Neural progenitor cell (in vitro differentiated cells): ENCODE measurements at regions not wholly inside any gene's neighbourhood (a gene's known extent, or its start where the extent isn't known, plus 50 kb on each side); places are given as distances from the start of the nearest gene placed in this dataset.

Experiments used
- DNase-seq: peaks from one replicate; pipeline ENCODE4 v3.0.0-alpha.2; 2016; ENCODE audit warnings: low spot score
- H2AFZ ChIP-seq: fragments of 200-600 bp; sonication (generic); replicated peaks from 2 replicates; pipeline ENCODE4 v1.6.1; 2016; ENCODE audit warnings: antibody characterized with exemption
- H3F3A ChIP-seq: fragments of 200-600 bp; sonication (generic); 2 replicates; pipeline ENCODE4 v1.6.1; 2016; ENCODE audit warnings: antibody characterized with exemption, low read depth
- H3K27ac ChIP-seq: fragments of 200-600 bp; sonication (generic); 2 replicates; pipeline ENCODE4 v1.5.1; 2016; ENCODE audit warnings: mild to moderate bottlenecking
- H3K27me3 ChIP-seq: fragments of 200-600 bp; sonication (generic); 2 replicates; pipeline ENCODE4 v1.6.1; 2016; ENCODE audit warnings: mild to moderate bottlenecking, moderate library complexity
- H3K36me3 ChIP-seq: fragments of 200-600 bp; sonication (generic); 2 replicates; pipeline ENCODE4 v1.5.1; 2016
- H3K4me1 ChIP-seq: fragments of 200-600 bp; sonication (generic); 2 replicates; pipeline ENCODE4 v1.6.1; 2016; ENCODE audit warnings: mixed run types
- H3K4me2 ChIP-seq: fragments of 200-600 bp; sonication (generic); 2 replicates; pipeline ENCODE4 v1.6.1; 2016
- H3K4me3 ChIP-seq: fragments of 200-600 bp; sonication (generic); 2 replicates; pipeline ENCODE4 v1.5.1; 2016
- H3K79me2 ChIP-seq: fragments of 200-600 bp; sonication (generic); 2 replicates; pipeline ENCODE4 v1.6.1; 2016; ENCODE audit warnings: low read depth
- H3K9ac ChIP-seq: fragments of 200-600 bp; sonication (generic); 2 replicates; pipeline ENCODE4 v1.6.1; 2016
- H3K9me3 ChIP-seq: fragments of 200-600 bp; sonication (generic); 2 replicates; pipeline ENCODE4 v1.5.1; 2016; ENCODE audit warnings: low read depth
- H4K20me1 ChIP-seq: fragments of 200-600 bp; sonication (generic); 2 replicates; pipeline ENCODE4 v1.6.1; 2016; ENCODE audit warnings: low read depth
- H3K27ac Mint-ChIP-seq: 3 replicates; pipeline ENCODE4 v1.8.0; 2021; ENCODE audit warnings: mixed read lengths
- H3K27me3 Mint-ChIP-seq: 2 replicates; pipeline ENCODE4 v1.8.0; 2022; ENCODE audit warnings: low read depth, mild to moderate bottlenecking, inconsistent platforms, moderate library complexity, mixed read lengths; ENCODE audit not compliant: insufficient read depth
- H3K36me3 Mint-ChIP-seq: 3 replicates; pipeline ENCODE4 v1.8.0; 2021; ENCODE audit warnings: mixed read lengths
- H3K4me1 Mint-ChIP-seq: 3 replicates; pipeline ENCODE4 v1.8.0; 2021; ENCODE audit warnings: mixed read lengths
- H3K4me3 Mint-ChIP-seq: 3 replicates; pipeline ENCODE4 v1.8.0; 2021; ENCODE audit warnings: mild to moderate bottlenecking, moderate library complexity, mixed read lengths
- H3K9me3 Mint-ChIP-seq: 3 replicates; pipeline ENCODE4 v1.8.0; 2020; ENCODE audit warnings: mixed read lengths
- CTCF ChIP-seq: fragments of 200-600 bp; sonication (generic); IDR thresholded peaks from 2 replicates; pipeline ENCODE4 v1.5.1; 2017; ENCODE audit warnings: antibody characterized with exemption, mild to moderate bottlenecking
- EZH2 ChIP-seq: fragments of 200-600 bp; sonication (generic); IDR thresholded peaks from 2 replicates; pipeline ENCODE4 v1.6.1; 2017; ENCODE audit warnings: antibody characterized with exemption, mild to moderate bottlenecking, moderate library complexity
- EZH2phosphoT487 ChIP-seq: fragments of 200-600 bp; sonication (generic); IDR thresholded peaks from 2 replicates; pipeline ENCODE4 v1.6.1; 2017; ENCODE audit warnings: antibody characterized with exemption

- Histone ChIP-seq H3K9me3 (no peaks in the 10 kb centered on the region), H3K9ac (no peak overlapping the region), H3K4me2 (no peak overlapping the region), H3K36me3 (no peaks in the 10 kb centered on the region), H3F3A (no peaks in the 10 kb centered on the region), H3K4me1 (no peaks in the 10 kb centered on the region), H2AFZ (no peak overlapping the region), H3K4me3 (no peak overlapping the region), H4K20me1 (no peaks in the 10 kb centered on the region), H3K27ac (no peak overlapping the region), H3K79me2 (no peaks in the 10 kb centered on the region), H3K27me3 (peaks cover 16% of the 10 kb centered on the region)
- H3K36me3 Mint-ChIP-seq: no peaks in the 10 kb centered on the region
- H3K4me1 Mint-ChIP-seq: peaks cover 3% of the 10 kb centered on the region
- TF ChIP-seq EZH2phosphoT487: no peak
- TF ChIP-seq CTCF: no peak
- TF ChIP-seq EZH2: no peak
- no peak overlapping the region for H3K27ac Mint-ChIP-seq
- H3K27me3 Mint-ChIP-seq: no peaks in the 10 kb centered on the region
- peaks cover 10% of the 10 kb centered on the region for H3K9me3 Mint-ChIP-seq
- DNase-seq: no peak
- no peak overlapping the region for H3K4me3 Mint-ChIP-seq
These were observed 78.0 kb upstream of the PJA1 start for GRCh38 chrX:69243276-69243675.

- peaks cover 10% of the 10 kb centered on the region for H3K9me3 Mint-ChIP-seq
- H3K27me3 Mint-ChIP-seq: no peaks in the 10 kb centered on the region
- DNase-seq: no peak
- Histone ChIP-seq H3F3A (no peaks in the 10 kb centered on the region), H2AFZ (no peak overlapping the region), H3K27me3 (no peaks in the 10 kb centered on the region), H3K9me3 (no peaks in the 10 kb centered on the region), H4K20me1 (no peaks in the 10 kb centered on the region), H3K4me2 (no peak overlapping the region), H3K4me1 (no peaks in the 10 kb centered on the region), H3K27ac (no peak overlapping the region), H3K9ac (no peak overlapping the region), H3K4me3 (no peak overlapping the region), H3K79me2 (no peaks in the 10 kb centered on the region), H3K36me3 (no peaks in the 10 kb centered on the region)
- no peaks in the 10 kb centered on the region for H3K36me3 Mint-ChIP-seq
- no peak for TF ChIP-seq EZH2
- TF ChIP-seq EZH2phosphoT487: no peak
- no peak for TF ChIP-seq CTCF
- peaks cover 8% of the 10 kb centered on the region for H3K4me1 Mint-ChIP-seq
- no peak overlapping the region for H3K4me3 Mint-ChIP-seq
- H3K27ac Mint-ChIP-seq: no peak overlapping the region
These were observed 73.6 kb upstream of the PJA1 start for GRCh38 chrX:69238887-69239231.

- Mint-ChIP-seq H3K4me1 (peaks cover 8% of the 10 kb centered on the region), H3K36me3 (no peaks in the 10 kb centered on the region), H3K27me3 (no peaks in the 10 kb centered on the region), H3K9me3 (peaks cover 14% of the 10 kb centered on the region), H3K27ac (no peak overlapping the region), H3K4me3 (no peak overlapping the region)
- Histone ChIP-seq H4K20me1 (no peaks in the 10 kb centered on the region), H3K4me3 (no peak overlapping the region), H2AFZ (no peak overlapping the region), H3K4me1 (no peaks in the 10 kb centered on the region), H3K9ac (no peak overlapping the region), H3F3A (no peaks in the 10 kb centered on the region), H3K79me2 (no peaks in the 10 kb centered on the region), H3K4me2 (no peak overlapping the region), H3K36me3 (no peaks in the 10 kb centered on the region), H3K9me3 (no peaks in the 10 kb centered on the region), H3K27ac (no peak overlapping the region), H3K27me3 (no peaks in the 10 kb centered on the region)
- no peak for DNase-seq
- TF ChIP-seq EZH2phosphoT487 (no peak), CTCF (no peak), EZH2 (no peak)
These were observed 73.0 kb upstream of the PJA1 start for GRCh38 chrX:69238114-69238886.
